ENCODE measurements at regions not wholly inside any gene's neighbourhood (a gene's known extent, or its start where the extent isn't known, plus 50 kb on each side); places are given as distances from the start of the nearest gene placed in this dataset.

GRCh38 chr5:167732499-167732898 lies 558.9 kb upstream of the WWC1 start:
- TF ChIP-seq CTCF (IDR thresholded peaks at IDR 0.05; ENCODE audit: low read length) (no peak), EZH2 (IDR thresholded peaks at IDR 0.05; ENCODE audit: borderline replicate concordance, low read length) (no peak)
